ENCODE measurements at regions not wholly inside any gene's neighbourhood (a gene's known extent, or its start where the extent isn't known, plus 50 kb on each side); places are given as distances from the start of the nearest gene placed in this dataset.

DNA sequence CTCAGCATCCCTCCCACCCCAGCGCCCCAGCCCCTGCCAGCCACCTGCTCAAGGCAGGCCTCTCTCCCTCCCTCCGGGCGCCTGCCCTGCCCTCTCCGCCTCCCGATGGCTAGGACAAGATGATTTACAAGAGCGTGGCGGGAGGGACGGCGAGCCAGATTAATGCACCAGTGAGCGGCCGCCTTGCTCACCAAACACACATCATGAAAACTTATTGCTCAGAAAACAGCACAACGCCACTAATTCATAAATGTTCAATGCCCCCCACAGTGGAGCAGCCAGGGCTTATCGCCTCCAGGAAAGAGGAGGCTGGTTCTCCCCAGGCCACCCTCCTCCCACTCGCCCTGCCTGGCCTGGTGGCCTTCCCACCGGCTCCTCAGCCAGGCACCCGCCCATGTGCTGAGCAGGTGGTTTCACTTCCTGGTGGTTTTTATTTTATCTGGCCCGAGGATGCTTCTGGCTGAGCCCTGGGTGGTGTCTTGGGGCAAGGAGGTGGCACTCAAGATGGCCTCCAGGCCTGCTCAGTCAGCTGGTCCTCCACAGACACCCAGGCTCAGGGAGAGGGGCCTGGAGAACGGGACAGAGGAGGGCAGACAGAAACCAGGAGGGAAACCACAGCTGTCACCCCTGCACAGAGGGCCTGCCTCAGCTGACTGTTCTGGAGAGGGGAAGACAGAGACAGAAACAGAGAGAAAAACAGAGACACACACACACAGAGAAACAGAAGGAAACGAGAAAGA is 284.9 kb downstream of the UACA start:
- intact Hi-C loops (cut with micrococcal nuclease), result no loop called here

GRCh38 chr15:70477750-70478250 is 285.6 kb downstream of the UACA start:
- intact Hi-C loops (cut with micrococcal nuclease), result no loop called here

DNA sequence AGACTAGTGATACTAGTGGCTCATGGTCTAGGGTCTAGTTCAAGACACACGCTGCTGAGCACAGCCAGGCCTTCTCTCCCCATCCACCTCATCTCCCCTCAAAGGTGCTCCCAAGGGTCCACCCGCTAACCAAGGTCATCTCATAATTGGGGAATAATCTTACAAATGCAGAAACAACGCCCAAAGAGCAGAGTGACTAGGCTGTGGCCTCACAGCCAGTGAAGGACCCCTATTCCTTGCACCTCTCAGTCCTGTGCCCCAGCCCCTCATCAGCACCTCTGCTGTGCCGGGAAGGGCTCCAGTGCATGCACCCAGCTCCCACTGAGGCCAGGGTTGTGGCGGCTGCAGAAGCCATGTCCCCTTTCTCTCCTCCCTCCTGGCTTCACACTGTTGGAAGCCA is 286.9 kb downstream of the UACA start:
- intact Hi-C loops (cut with micrococcal nuclease), result no loop called here

DNA sequence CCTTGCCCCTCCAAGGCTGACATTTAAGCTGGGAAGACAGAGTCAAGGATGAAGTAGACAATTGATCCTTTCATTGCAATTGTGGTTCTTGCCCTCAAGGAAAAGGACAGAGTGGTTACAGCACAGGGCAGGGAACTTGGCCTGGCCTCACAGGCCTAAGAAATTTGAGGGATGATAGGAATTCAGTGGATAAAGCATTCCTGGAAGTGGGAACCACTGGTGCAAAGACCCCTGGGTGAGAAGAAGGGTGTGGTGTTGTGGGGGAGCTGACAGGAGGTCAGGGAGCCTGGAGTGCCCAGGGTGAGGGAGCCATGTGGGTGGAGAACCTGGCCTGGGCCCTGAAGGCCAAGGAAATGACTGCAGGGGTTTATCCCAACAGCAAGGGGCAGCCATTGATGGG is 287.4 kb downstream of the UACA start:
- intact Hi-C loops (cut with micrococcal nuclease), result no loop called here

DNA sequence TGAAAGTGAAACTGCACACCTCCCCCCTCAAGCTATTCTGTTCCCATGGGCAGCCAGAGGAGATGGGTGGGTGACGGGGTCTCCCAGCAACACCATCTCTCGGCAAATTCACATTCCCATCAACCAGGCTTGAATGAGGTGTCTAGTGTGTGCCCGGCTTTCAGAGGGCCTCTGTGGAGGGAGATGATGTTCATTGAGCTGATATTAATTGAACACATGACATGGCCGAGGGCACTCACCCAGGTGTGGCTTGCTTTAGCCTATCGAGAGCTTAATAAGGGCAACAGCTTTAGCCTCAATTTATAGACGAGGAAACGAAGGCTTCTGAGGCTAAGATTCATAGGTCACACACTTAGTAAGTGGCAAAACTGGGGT is 288.0 kb downstream of the UACA start:
- intact Hi-C loops (cut with micrococcal nuclease), result no loop called here

DNA sequence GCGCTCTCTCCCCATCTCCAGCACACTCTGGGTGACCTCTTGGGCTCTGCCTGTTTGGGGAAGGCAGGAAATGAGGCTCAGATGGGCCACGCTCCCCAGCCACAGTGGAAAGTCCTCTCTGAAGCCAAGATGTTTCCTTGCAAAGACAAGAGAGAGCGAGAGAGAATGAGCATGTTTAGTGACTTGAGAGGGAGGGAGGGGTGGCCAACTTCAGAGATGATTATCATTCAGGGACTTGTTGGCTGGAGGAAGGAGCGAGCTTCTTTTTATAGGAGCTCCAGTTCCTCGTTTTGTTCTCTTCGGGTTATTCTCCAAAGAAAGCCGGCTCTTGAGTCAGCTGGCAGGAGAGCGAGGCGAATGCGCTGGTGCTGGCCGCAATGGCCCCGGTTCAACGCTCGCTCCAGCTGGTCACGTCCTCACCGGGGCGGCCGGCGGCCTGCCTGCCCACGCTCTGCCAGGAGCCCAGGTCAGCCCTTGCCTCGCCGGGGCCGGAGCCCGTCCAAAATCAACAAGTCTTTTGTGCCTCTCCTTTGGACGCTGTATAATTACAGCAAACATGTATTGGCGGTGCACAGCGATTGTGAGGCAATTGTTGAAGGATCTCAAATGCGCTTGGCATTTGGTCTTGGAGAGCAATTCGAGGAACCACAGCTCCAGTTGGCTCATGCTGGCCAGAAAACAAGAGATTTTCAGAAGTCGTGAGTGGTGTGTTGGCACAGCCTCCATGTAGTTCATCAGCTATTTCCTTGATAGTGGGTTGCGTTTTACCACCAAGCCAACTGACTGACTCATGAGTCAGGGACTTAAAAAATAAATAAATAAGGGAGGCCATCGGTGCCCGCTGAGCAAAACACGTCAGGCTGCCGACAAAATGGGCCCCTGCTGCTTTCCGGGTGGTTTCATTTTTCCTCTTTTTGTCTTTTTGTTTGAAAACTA is 288.6 kb downstream of the UACA start:
- intact Hi-C loops (cut with micrococcal nuclease), result no loop called here

DNA sequence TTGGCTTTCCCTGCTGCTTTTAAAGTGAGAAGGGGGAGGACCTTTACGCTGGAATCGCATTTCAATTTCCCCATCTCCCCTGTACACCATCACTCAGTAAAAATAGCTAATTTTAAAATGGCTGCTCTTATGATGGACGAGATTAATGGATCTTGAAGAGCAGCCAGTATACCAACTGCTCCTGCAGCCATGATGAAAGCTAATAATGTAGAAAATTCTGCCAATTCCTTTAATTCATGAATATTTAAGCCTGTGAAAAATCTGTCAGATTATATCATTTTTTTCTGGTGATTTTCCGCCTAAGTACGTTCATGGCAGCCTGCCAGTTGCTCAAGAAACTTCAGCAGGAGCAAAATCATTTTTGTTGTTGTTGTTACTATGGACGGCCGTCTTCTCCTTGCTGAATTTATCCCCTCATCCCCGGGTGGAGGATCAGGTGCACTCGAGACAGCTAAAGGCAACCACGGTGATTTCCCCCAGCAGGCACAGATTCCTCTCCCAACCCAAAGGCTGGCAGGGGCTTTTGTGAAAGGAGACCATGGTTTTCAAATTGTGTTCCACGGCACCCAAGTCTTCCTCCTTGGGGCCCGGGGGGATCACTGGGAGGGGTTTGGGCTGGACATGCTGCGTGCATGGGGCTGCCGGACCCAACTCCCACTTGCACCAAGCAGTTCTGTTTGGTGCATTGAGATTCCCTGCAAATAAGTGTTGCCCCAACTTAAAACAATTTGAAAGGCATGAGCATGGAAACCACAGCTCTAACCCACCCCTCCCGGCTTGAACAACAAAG is 289.6 kb downstream of the UACA start:
- intact Hi-C loops (cut with micrococcal nuclease), result no loop called here

GRCh38 chr15:70471517-70471916 is 291.8 kb downstream of the UACA start:
- intact Hi-C loops (cut with micrococcal nuclease), result no loop called here

- intact Hi-C loops (cut with micrococcal nuclease), result no loop called here
Observed at GRCh38 chr15:70470556-70471191, 292.7 kb downstream of the UACA start.

DNA sequence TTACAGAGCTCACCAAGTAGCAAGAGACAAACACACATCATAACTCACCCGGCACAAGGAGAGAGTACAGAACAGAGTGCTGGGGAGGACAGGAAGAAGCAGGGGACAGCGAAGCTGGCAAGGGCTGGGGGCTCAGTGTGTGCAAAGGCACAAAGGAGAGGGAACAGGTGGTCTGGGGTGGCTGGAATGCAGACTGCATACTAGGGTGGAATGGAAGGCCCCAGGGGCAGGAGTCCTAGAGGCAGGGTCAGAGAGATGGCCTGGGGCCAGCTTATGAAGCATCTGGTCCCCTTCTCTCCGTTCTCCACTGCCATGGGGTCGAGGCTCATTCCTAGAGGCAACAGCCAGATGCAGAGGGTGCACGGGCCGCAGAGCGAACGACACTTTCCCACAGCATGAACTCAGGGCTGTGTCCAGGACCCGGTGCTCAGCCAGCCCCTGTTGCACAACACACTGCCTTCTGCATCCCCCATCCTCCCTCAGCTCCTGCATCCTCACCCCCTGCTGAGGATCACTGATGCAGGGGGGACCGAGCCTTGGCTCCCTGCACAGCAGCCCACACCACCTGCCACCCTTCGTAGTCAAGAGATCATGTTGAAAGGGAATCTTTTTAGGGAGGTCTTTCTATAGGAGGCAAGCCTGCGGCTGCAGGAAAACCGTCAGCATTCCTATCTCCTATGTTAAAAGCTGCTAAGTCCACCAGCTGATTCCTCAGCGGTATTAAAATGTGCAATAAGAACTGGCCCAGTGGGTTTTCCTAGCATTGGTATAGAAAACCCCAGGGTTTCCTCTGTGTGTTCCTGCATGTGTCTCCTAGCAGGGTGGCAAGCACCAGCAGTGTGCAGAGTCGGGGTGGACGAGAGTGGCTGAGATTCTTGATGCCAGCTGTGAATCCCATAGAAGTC is 293.5 kb downstream of the UACA start:
- intact Hi-C loops (cut with micrococcal nuclease), result loop anchor here (10.0 kb wide), 1 partner anchor 485 kb away; no protein-coding TSS in a partner anchor

DNA sequence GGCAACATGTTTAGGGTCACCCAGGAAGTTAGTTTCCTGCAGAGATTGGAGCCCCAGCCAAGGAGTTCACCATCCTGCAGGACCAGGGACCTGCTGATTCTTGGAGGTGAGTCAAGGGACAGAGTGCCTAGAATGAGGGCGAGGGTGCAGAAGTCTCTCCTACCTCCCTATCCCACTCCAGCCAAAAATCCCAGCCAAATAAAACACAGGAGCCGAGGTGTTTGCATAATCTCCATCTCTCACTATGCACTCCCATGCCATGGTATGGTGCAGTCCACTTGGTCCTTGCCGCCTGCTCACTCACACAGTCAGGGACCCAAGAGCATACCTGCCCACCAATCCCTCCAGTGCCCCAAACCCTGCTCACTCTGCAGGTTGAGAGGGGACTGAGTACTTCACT is 294.2 kb downstream of the UACA start:
- intact Hi-C loops (cut with micrococcal nuclease), result loop anchor here (10.0 kb wide), 1 partner anchor 484 kb away; no protein-coding TSS in a partner anchor

GRCh38 chr15:70466895-70467529 is 296.3 kb downstream of the UACA start:
- intact Hi-C loops (cut with micrococcal nuclease), result loop anchor here (2.0 to 10.0 kb wide), 2 partner anchors 482 to 990 kb away; no protein-coding TSS in a partner anchor

DNA sequence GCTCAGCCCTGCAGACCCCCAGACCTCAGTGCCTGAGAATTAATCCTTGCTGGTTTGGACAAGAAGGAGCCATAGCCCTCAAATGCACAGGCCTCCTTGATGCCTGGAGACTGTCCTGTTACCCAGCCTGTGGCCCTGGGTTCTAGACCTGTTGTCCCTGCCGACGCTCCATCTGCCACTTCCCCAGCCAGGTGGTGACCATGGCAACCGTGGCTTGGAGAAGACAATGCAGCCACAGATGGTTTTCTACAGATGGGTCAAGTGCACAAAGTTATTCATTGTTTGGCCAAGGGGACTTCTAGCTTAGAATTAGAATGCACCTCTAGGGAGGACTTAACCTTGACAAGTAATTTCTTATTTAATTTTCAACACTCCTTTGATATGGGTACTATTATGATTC is 297.1 kb downstream of the UACA start:
- intact Hi-C loops (cut with micrococcal nuclease), result loop anchor here (2.0 to 10.0 kb wide), 2 partner anchors 482 to 990 kb away; no protein-coding TSS in a partner anchor

DNA sequence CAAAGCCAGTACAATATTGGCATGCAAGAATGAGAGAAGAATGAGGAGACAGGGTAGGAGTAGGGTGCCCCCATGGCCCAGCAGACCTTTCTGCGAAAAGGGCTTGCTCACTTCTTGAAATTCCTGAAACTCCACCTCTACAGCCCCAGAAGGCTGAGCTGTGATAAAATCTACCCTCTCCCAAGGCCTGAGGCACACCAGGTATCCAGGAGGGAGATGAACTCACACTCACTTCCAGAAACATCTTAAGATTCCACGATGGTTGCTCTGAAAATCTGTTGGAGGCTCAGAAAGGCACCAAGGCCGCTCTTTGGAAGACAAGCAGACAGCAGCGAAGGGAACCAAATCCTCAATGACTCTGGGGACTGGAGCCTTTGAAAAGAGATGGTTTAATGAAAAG is 297.5 kb downstream of the UACA start:
- intact Hi-C loops (cut with micrococcal nuclease), result loop anchor here (2.0 to 10.0 kb wide), 2 partner anchors 481 to 989 kb away; no protein-coding TSS in a partner anchor

DNA sequence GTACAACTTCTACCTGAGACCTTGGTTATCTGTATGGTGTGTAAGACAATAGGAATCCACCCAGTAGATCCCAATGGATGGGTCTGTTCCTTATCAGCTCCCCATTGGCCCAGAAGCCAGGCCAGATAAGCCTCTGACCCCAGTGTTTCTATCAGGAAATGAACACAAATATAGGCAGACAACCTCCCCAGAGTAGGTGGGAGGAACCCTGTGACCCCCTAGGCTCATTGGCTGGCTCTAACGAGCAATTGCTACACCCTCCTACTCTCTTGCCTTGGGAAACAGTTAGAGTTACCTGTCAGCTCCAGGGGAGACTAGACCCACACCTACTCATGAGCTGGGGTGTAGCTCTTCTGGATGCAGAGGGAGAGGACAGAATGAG is 299.9 kb downstream of the UACA start:
- intact Hi-C loops (cut with micrococcal nuclease), result loop anchor here (5.0 to 10.0 kb wide), 2 partner anchors 479 to 736 kb away; no protein-coding TSS in a partner anchor

DNA sequence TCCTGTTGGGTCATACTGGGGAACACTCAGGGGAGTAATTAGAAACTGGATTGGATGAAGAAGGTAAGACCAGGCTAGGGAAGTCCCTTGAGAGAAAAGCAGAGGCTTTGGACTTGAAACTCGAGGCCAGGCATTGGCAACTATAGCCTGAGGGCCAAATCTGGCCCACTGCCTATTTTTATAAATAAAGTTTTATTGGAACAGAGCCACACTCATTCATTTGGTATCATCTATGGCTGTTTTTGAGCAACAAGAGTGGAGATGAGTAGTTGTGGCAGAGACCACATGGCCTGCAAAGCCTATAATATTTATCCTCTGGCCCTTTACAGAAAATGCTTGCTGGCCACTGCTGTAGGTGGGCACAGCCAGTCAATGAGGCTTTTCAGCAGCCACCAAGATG is 301.4 kb downstream of the UACA start:
- intact Hi-C loops (cut with micrococcal nuclease), result loop anchor here (2.0 to 10.0 kb wide), 3 partner anchors 51 to 735 kb away; no protein-coding TSS in a partner anchor

DNA sequence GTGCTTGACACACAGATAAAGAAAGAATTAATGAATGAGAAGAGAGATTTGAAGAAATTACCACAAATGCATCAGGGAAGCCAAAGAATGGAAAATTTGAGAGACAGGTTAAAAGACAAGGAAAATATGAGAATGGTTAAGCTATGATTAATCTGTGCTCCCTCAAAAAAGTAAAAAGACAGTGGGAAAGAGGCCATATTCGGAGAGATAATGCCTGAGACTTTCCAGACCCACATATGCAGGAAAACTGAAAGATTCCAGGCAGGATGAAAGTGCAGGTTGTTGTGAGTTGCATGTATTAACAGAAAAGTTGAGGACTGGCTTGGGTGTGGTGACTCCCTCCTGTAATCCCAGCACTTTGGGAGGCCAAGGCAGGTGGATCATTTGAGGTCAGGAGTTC is 302.3 kb downstream of the UACA start:
- intact Hi-C loops (cut with micrococcal nuclease), result loop anchor here (2.0 to 10.0 kb wide), 3 partner anchors 52 to 734 kb away; no protein-coding TSS in a partner anchor

- intact Hi-C loops (cut with micrococcal nuclease), result no loop called here
Observed at GRCh38 chr15:70459312-70459711, 304.0 kb downstream of the UACA start.

DNA sequence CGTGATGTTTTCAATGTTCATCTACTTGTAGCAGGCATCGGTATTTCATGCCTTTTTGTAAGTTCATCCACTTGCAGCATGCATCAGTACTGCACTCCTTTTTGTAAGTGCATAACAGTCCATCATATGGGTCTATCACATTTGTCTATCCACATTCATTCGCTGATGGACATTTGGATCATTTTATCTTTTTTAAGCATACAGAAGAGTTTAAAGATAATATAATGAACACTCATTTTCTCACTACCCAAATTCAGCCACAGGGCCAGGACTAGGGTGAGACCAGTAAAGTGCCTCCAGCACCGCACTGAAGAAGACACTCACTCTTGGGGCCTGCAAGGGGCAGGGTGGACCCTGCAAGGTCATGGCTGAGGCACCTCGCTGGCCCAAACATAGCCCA is 309.6 kb downstream of the UACA start:
- intact Hi-C loops (cut with micrococcal nuclease), result no loop called here

Data from T-helper 2 cell treated with Interferon-gamma antibody and Interleukin-4, amounts not matched to agents 100 ng/mL and 5 ng/mL, for 36 hours (primary cell).